Mammary epithelial cell (primary cell): ENCODE measurements at regions not wholly inside any gene's neighbourhood (a gene's known extent, or its start where the extent isn't known, plus 50 kb on each side); places are given as distances from the start of the nearest gene placed in this dataset.
"Not testable (repeated sequence)": the region's sequence is repeated elsewhere in the genome, so short reads cannot be mapped to it uniquely, and the experiment has no call there.

Experiments
- CTCF ChIP-seq, 2 donors: IDR thresholded peaks in 1 of 2; conservative IDR thresholded peaks in 1 of 2; 2 replicates each; pipeline ENCODE4 v1.5.1; 2011 to 2012; ENCODE audit warnings: inconsistent platforms in 2 of 2, low read length in 2 of 2, mild to moderate bottlenecking in 2 of 2, control low read depth in 1 of 2, low read depth in 1 of 2; ENCODE audit not compliant: insufficient read depth in 1 of 2; ENCODE audit errors: extremely low read depth in 1 of 2
- EZH2 ChIP-seq: IDR thresholded peaks from 2 replicates; pipeline ENCODE4 v1.6.1; 2012; ENCODE audit warnings: low read length, inconsistent platforms, borderline replicate concordance

- not testable (repeated sequence) for TF ChIP-seq CTCF (conservative IDR thresholded peaks at IDR 0.05 in 1 of 2, IDR thresholded peaks at IDR 0.05 in 1 of 2; ENCODE audit: extremely low read depth in 1 of 2, insufficient read depth in 1 of 2, low read depth in 1 of 2, low read length in 2 of 2); EZH2
Measured at GRCh38 chr14:35218176-35218575, 74.0 kb upstream of the PSMA6 start.
